Endothelial cell of umbilical vein (primary cell): ENCODE measurements at regions not wholly inside any gene's neighbourhood (a gene's known extent, or its start where the extent isn't known, plus 50 kb on each side); places are given as distances from the start of the nearest gene placed in this dataset.
"Not testable (repeated sequence)": the region's sequence is repeated elsewhere in the genome, so short reads cannot be mapped to it uniquely, and the experiment has no call there.

Experiments used
- BruUV-seq: library from RNA; stranded (reverse); fragments of 400-500 nt; replicated peaks from 2 replicates; lab custom pipeline; 2021; lab: Mats Ljungman, UMichigan
- CTCF ChIA-PET: fragments of 300-600, 350-600 bp; sonication (Branson Sonifier 250); formaldehyde crosslinking; loops from one replicate; lab custom pipeline; 2021; ENCODE audit warnings: antibody characterized with exemption, inconsistent platforms; lab: Charles Lee
- POLR2A ChIA-PET: fragments of 300-600, 350-600 bp; sonication (Branson Sonifier 250); formaldehyde crosslinking; loops from one replicate; lab custom pipeline; 2021; ENCODE audit warnings: antibody characterized with exemption, inconsistent platforms; lab: Charles Lee
- DNase-seq: peaks from one replicate; pipeline ENCODE4 v3.0.0-alpha.2; 2011; ENCODE audit warnings: low read depth, low spot score
- FAIRE-seq: peaks from 2 replicates; lab custom pipeline; 2011; peaks lifted over from hg19 to GRCh38; lab: Jason Lieb, UNC
- H2AFZ ChIP-seq: 2 replicates; pipeline ENCODE4 v1.6.0; 2012; ENCODE audit warnings: low read depth, low read length, control low read depth, inconsistent platforms
- H3K27ac ChIP-seq: 2 replicates; pipeline ENCODE4 v1.5.1; 2011; ENCODE audit warnings: low read depth, mild to moderate bottlenecking, control low read depth, low read length, moderate library complexity; ENCODE audit not compliant: insufficient read depth
- H3K27me3 ChIP-seq, 2 experiments: 2 replicates each; pipeline versions ENCODE4 v1.6.0 to v1.6.1; 2011; ENCODE audit warnings: low read length in 2 of 2, mixed read lengths in 1 of 2; ENCODE audit not compliant: control insufficient read depth in 2 of 2, insufficient read depth in 2 of 2
- H3K36me3 ChIP-seq, 2 experiments: 2 replicates in 1 of 2; 3 replicates in 1 of 2; pipeline ENCODE4 v1.5.1; 2011; ENCODE audit warnings: low read length in 2 of 2, mild to moderate bottlenecking in 1 of 2, moderate library complexity in 1 of 2; ENCODE audit not compliant: control insufficient read depth in 2 of 2, insufficient read depth in 2 of 2; ENCODE audit errors: extremely low read depth in 1 of 2
- H3K4me1 ChIP-seq: 3 replicates; pipeline ENCODE4 v1.5.1; 2011; ENCODE audit warnings: mild to moderate bottlenecking, low read length; ENCODE audit not compliant: control insufficient read depth, insufficient read depth; ENCODE audit errors: extremely low read depth
- H3K4me2 ChIP-seq: 2 replicates; pipeline ENCODE4 v1.6.1; 2011; ENCODE audit warnings: low read length, control low read depth, mixed read lengths; ENCODE audit not compliant: insufficient read depth
- H3K4me3 ChIP-seq, 3 experiments: fragments of 200-600 bp in 1 of 3; sonication (generic), shearing (Covaris generic) in 1 of 3; replicated peaks in 1 of 3; 2 replicates each; pipeline ENCODE4 v1.5.1; 2011 to 2016; ENCODE audit warnings: control low read depth in 3 of 3, low read length in 3 of 3, mild to moderate bottlenecking in 2 of 3, inconsistent platforms in 1 of 3, low read depth in 1 of 3, moderate library complexity in 1 of 3; ENCODE audit not compliant: insufficient read depth in 1 of 3
- H3K79me2 ChIP-seq: 2 replicates; pipeline ENCODE4 v1.6.0; 2012; ENCODE audit warnings: low read length, inconsistent platforms; ENCODE audit not compliant: control insufficient read depth, insufficient read depth
- H3K9ac ChIP-seq: replicated peaks from 2 replicates; pipeline ENCODE3; 2011; ENCODE audit warnings: low read length, control low read depth; ENCODE audit not compliant: insufficient read depth; ENCODE audit errors: extremely low read depth
- H3K9me1 ChIP-seq: replicated peaks from 3 replicates; pipeline ENCODE4 v1.6.0; 2011; ENCODE audit warnings: mild to moderate bottlenecking, low read length; ENCODE audit not compliant: control insufficient read depth, insufficient read depth; ENCODE audit errors: extremely low read depth
- H3K9me3 ChIP-seq: replicated peaks from 2 replicates; pipeline ENCODE4 v1.5.1; 2012; ENCODE audit warnings: low read length, inconsistent platforms; ENCODE audit not compliant: control insufficient read depth, insufficient read depth
- H4K20me1 ChIP-seq: replicated peaks from 2 replicates; pipeline ENCODE3; 2011; ENCODE audit warnings: mild to moderate bottlenecking, low read length; ENCODE audit not compliant: control insufficient read depth, insufficient read depth; ENCODE audit errors: extremely low read depth
- EZH2 ChIP-seq: IDR thresholded peaks from 2 replicates; pipeline ENCODE4 v1.6.1; 2012; ENCODE audit warnings: borderline replicate concordance, low read depth, mild to moderate bottlenecking, moderate library complexity, low read length, inconsistent platforms; ENCODE audit not compliant: severe bottlenecking
- FOS ChIP-seq: IDR thresholded peaks from 2 replicates; pipeline ENCODE4 v1.6.1; 2011; ENCODE audit warnings: mild to moderate bottlenecking, low read length, moderate library complexity, borderline replicate concordance; ENCODE audit not compliant: insufficient read depth
- POLR2A ChIP-seq: IDR thresholded peaks from 2 replicates; pipeline ENCODE4 v1.6.1; 2012; ENCODE audit warnings: low read depth, mild to moderate bottlenecking, control low read depth, low read length
- POLR2AphosphoS5 ChIP-seq: IDR thresholded peaks from 2 replicates; pipeline ENCODE4 v1.6.1; 2012; ENCODE audit warnings: low read depth, mild to moderate bottlenecking, control low read depth, low read length, moderate library complexity; ENCODE audit not compliant: insufficient read depth
- dilution Hi-C: fragments of 300-500 bp; cut with MboI; formaldehyde crosslinking; loops from one replicate; pipeline ENCODE4 v1.15.0; 2019; ENCODE audit warnings: low sequenced_read_pairs; ENCODE audit not compliant: extremely low pct_ligation_motif_present
- intact Hi-C: fragments of 100-400 bp; cut with micrococcal nuclease; formaldehyde crosslinking; loops from one replicate; pipeline ENCODE4 v1.10.0; 2022

GRCh38 chr2:37573451-37574388 is 97.7 kb downstream of the CDC42EP3 start:
- peak; percentile 7 for TF ChIP-seq FOS
- no peak for TF ChIP-seq POLR2A
- ChIA-PET POLR2A (no interaction called here), CTCF (interaction anchor here (1.0 to 2.6 kb wide), 5 partner anchors 13 to 303 kb away, joined by 3 to 10 read pairs (median 3); no protein-coding TSS in a partner anchor)
- Histone ChIP-seq H3K9me3 (no peaks in the 10 kb centered on the region), H3K27ac (no peak overlapping the region), H3K9me1 (no peaks in the 10 kb centered on the region), H3K9ac (no peak overlapping the region), H2AFZ (no peak overlapping the region), H3K4me2 (no peak overlapping the region), H4K20me1 (no peaks in the 10 kb centered on the region), H3K36me3 (no peaks in the 10 kb centered on the region), H3K4me3 (no peak overlapping the region), H3K79me2 (no peaks in the 10 kb centered on the region), H3K4me1 (peaks cover 5% of the 10 kb centered on the region), H3K27me3 (no peaks in the 10 kb centered on the region)
- FAIRE-seq = no peak
- intact Hi-C loops = no loop called here
- BruUV-seq = no TSS peak
- dilution Hi-C loops = no loop called here
- DNase-seq = peak; percentile 31

- H3K4me3 ChIP-seq = no peak overlapping the region
- peaks cover 5% of the 10 kb centered on the region for H3K4me1 ChIP-seq
- no peaks in the 10 kb centered on the region for H3K79me2 ChIP-seq
- dilution Hi-C loops (no loop called here), intact Hi-C loops (no loop called here)
- no peaks in the 10 kb centered on the region for H3K27me3 ChIP-seq
- H4K20me1 ChIP-seq = no peaks in the 10 kb centered on the region
- no peak overlapping the region for H2AFZ ChIP-seq
- no peak overlapping the region for H3K9ac ChIP-seq
- no peak for DNase-seq
- ChIA-PET CTCF (interaction anchor here (2.6 kb wide), 1 partner anchor 161 kb away, joined by 10 read pairs; no protein-coding TSS in a partner anchor), POLR2A (no interaction called here)
- no peaks in the 10 kb centered on the region for H3K36me3 ChIP-seq
- H3K9me3 ChIP-seq = no peaks in the 10 kb centered on the region
- no peak for FAIRE-seq
- no peak overlapping the region for H3K27ac ChIP-seq
- no TSS peak for BruUV-seq
- H3K4me2 ChIP-seq = no peak overlapping the region
- TF ChIP-seq POLR2AphosphoS5 (no peak), EZH2 (no peak)
- H3K9me1 ChIP-seq = no peaks in the 10 kb centered on the region
These were observed 95.7 kb downstream of the CDC42EP3 start for GRCh38 chr2:37575780-37576179.

GRCh38 chr2:37576194-37576593 is 95.2 kb downstream of the CDC42EP3 start:
- H3K4me2 ChIP-seq, DNase-seq, H3K27ac ChIP-seq, FAIRE-seq, H3K9me1 ChIP-seq, H3K9ac ChIP-seq, dilution Hi-C loops, intact Hi-C loops, H3K36me3 ChIP-seq, BruUV-seq, POLR2A ChIA-PET, H4K20me1 ChIP-seq, H3K4me3 ChIP-seq, H3K4me1 ChIP-seq, H3K9me3 ChIP-seq, H3K27me3 ChIP-seq, H2AFZ ChIP-seq, H3K79me2 ChIP-seq: not testable (repeated sequence)
- CTCF ChIA-PET = interaction anchor here (2.6 kb wide), 1 partner anchor 161 kb away, joined by 10 read pairs; no protein-coding TSS in a partner anchor
